ENCODE measurements at regions not wholly inside any gene's neighbourhood (a gene's known extent, or its start where the extent isn't known, plus 50 kb on each side); places are given as distances from the start of the nearest gene placed in this dataset.

DNA sequence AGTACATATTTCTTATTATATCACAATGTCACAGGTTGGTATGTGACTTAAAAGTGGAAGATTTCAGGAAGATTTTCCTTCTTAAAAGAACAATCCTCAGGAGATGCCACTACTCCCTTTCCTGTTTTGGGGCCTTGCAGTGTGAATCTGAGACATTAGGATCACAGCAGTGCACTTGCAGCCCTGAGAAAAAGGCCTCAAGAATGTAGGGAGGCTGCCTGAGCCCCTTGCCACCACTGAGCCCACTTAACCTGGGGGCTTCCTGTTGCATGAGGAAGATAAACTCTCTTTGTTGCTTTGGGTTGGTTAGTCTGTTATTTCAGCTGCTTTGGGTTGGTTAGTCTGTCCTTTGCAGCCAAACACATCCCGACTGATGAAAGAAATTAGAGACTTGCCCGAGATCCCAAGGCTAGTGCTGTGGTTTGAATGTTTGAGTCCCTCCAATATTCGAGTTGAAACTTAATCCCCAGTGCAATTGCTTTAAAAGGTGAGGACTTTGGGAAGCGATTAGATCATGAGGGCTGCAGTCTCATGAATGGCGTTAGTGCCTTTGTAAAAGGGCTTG, 151.3 kb upstream of the SP4 start:
- Histone ChIP-seq H3K36me3 (no peaks in the 10 kb centered on the region), H3K4me1 (no peaks in the 10 kb centered on the region), H3K27me3 (no peaks in the 10 kb centered on the region), H3K9me3 (no peaks in the 10 kb centered on the region), H3K4me3 (no peak overlapping the region), H3K27ac (no peak overlapping the region)
- intact Hi-C loops (cut with DNase I) = no loop called here
- DNase-seq (ENCODE audit: low spot score in 2 of 2) = no peak
- TF ChIP-seq, protein P1, sequence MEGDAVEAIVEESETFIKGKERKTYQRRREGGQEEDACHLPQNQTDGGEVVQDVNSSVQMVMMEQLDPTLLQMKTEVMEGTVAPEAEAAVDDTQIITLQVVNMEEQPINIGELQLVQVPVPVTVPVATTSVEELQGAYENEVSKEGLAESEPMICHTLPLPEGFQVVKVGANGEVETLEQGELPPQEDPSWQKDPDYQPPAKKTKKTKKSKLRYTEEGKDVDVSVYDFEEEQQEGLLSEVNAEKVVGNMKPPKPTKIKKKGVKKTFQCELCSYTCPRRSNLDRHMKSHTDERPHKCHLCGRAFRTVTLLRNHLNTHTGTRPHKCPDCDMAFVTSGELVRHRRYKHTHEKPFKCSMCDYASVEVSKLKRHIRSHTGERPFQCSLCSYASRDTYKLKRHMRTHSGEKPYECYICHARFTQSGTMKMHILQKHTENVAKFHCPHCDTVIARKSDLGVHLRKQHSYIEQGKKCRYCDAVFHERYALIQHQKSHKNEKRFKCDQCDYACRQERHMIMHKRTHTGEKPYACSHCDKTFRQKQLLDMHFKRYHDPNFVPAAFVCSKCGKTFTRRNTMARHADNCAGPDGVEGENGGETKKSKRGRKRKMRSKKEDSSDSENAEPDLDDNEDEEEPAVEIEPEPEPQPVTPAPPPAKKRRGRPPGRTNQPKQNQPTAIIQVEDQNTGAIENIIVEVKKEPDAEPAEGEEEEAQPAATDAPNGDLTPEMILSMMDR (IDR thresholded peaks at IDR 0.05) = no peak

DNA sequence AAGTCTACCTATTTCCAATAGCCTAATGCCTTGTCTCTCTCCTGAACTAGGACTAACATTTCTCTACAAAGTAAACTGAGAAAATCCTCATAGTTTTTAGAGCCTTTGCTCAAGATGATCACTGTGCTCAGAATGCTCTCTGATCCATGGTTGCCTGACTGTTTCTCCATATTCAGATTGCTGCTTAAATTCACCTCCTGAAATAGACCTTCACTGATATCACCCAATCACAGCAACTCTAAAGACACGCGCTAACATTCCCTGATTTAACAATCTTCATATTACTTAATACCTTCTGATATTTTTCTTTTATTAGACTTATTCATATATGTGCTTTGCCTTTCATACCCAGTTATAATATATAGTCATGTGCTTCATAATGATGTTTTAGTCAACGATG, 148.9 kb upstream of the SP4 start:
- no peaks in the 10 kb centered on the region for H3K27me3 ChIP-seq
- no peaks in the 10 kb centered on the region for H3K36me3 ChIP-seq
- H3K9me3 ChIP-seq = no peaks in the 10 kb centered on the region
- DNase-seq (ENCODE audit: low spot score in 2 of 2) = no peak
- no peak overlapping the region for H3K27ac ChIP-seq
- H3K4me1 ChIP-seq = no peaks in the 10 kb centered on the region
- TF ChIP-seq, protein P1 (IDR thresholded peaks at IDR 0.05) = no peak
- intact Hi-C loops (cut with DNase I) = no loop called here
- H3K4me3 ChIP-seq = no peak overlapping the region

DNA sequence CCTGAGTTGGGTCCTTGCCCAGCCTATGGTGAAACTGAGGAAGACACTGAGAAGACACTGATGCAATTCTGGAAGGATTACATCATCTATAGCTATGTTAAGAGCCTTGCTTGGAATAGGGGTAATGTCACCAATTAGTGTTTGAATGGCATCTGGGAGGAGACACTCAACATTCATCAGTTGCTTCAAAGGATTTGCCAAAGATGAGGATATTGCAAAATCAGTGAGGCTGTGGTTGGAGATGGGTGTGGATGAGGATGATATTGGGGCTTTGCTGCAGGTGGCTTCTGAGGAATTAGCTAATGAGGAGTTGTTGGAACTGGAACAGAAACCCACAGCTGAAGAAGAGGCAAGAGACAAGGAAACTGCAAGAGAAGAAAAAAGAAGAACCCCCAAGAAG, 146.7 kb upstream of the SP4 start:
- H3K27me3 ChIP-seq = no peaks in the 10 kb centered on the region
- no peak overlapping the region for H3K27ac ChIP-seq
- H3K9me3 ChIP-seq = no peaks in the 10 kb centered on the region
- no peaks in the 10 kb centered on the region for H3K4me1 ChIP-seq
- TF ChIP-seq, protein P1 (IDR thresholded peaks at IDR 0.05) = no peak
- intact Hi-C loops (cut with DNase I) = no loop called here
- H3K4me3 ChIP-seq = no peak overlapping the region
- no peaks in the 10 kb centered on the region for H3K36me3 ChIP-seq
- no peak for DNase-seq (ENCODE audit: low spot score in 2 of 2)

DNA sequence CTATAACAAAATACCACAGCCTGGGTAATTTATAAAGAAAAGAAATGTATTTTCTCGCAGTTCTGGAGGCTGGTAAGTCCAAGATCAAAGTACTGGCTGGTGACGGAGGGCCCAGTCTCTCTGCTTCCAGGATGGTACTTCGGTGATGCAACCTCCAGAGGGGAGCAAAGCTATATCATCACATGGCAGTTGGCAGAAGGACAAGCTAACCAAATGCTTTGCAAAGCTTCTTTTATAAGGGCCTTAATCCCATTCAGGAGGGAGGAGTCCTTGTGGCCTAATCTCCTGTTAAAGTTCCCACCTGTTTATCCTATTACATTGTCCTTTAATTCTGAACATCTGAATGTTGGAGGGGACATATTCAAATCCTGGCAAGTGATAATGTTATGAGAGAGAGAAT, 134.1 kb upstream of the SP4 start:
- Histone ChIP-seq H3K27me3 (no peaks in the 10 kb centered on the region), H3K4me3 (no peak overlapping the region), H3K9me3 (no peaks in the 10 kb centered on the region), H3K27ac (no peak overlapping the region), H3K4me1 (no peaks in the 10 kb centered on the region), H3K36me3 (no peaks in the 10 kb centered on the region)
- TF ChIP-seq, protein P1 (IDR thresholded peaks at IDR 0.05) = no peak
- DNase-seq (ENCODE audit: low spot score in 2 of 2) = no peak
- intact Hi-C loops (cut with DNase I) = no loop called here

DNA sequence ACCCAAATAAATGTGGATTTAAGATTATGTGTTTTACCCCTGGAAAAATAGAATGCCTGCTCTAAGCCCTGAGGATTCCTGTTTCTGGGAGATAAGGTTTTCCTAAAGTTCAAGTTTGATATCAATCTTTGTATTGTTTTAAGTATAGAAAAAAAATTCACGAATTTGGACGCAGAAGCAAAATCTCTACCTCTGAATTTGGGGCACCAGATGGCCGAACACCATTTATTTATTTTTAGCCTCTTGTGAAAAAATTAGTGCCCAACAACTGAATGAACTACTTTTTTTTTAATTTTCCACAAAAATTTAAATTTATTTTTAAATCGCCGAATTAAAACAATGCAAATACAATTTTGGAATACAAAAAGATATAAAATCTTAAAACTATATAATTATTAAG, 128.1 kb upstream of the SP4 start:
- intact Hi-C loops (cut with DNase I) = no loop called here
- Histone ChIP-seq H3K9me3 (no peaks in the 10 kb centered on the region), H3K27me3 (no peaks in the 10 kb centered on the region), H3K36me3 (no peaks in the 10 kb centered on the region), H3K4me1 (no peaks in the 10 kb centered on the region), H3K27ac (no peak overlapping the region), H3K4me3 (no peak overlapping the region)
- no peak for DNase-seq (ENCODE audit: low spot score in 2 of 2)
- TF ChIP-seq, protein P1 (IDR thresholded peaks at IDR 0.05) = no peak

DNA sequence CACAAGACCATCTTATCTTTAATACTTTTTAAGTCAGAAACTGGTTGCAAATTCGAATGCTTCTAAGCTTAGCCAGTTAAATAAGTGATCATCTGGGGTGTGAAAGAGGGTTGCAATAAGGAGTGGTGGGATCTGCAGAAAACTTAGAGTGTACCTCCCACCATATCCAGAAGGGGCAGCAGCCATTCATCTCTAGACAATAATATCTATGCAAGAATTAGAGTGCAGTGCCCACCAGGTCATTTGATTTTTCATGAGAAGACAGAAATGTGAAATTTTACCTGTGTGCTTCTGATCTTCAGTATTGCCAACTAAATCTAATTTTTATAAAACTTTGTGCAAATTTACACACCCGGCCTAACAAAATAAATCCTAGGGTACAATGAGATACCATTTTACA, 127.2 kb upstream of the SP4 start:
- Histone ChIP-seq H3K27ac (no peak overlapping the region), H3K9me3 (no peaks in the 10 kb centered on the region), H3K27me3 (no peaks in the 10 kb centered on the region), H3K36me3 (no peaks in the 10 kb centered on the region), H3K4me3 (no peak overlapping the region), H3K4me1 (no peaks in the 10 kb centered on the region)
- no peak for DNase-seq (ENCODE audit: low spot score in 2 of 2)
- TF ChIP-seq, protein P1 (IDR thresholded peaks at IDR 0.05) = no peak
- intact Hi-C loops (cut with DNase I) = no loop called here
